ENCODE measurements at regions not wholly inside any gene's neighbourhood (a gene's known extent, or its start where the extent isn't known, plus 50 kb on each side); places are given as distances from the start of the nearest gene placed in this dataset.

DNA sequence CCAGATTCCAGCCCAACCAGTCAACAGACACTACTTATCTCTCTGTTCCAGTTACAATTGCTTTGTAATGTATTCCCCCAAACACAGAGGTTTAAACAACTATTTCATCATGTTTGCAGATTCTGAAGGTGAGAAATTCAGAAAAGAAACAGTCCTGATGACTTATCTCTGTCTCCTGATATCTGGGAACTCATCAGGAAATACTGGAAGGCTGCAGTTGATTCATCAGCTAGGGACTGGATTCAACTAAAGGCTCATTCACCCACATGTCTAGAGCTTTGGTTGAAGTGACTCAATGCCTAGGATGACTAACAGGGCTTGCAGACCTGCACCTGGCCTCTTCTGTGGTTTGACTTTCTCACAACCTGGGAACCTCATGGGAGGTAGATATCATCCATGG is 56.6 kb upstream of the GPC6 start:
- Histone ChIP-seq H3K9me3 (ENCODE audit: insufficient read depth, low read depth) (no peaks in the 10 kb centered on the region), H3K4me3 (no peak overlapping the region), H4K20me1 (ENCODE audit: insufficient read depth) (no peaks in the 10 kb centered on the region)

DNA sequence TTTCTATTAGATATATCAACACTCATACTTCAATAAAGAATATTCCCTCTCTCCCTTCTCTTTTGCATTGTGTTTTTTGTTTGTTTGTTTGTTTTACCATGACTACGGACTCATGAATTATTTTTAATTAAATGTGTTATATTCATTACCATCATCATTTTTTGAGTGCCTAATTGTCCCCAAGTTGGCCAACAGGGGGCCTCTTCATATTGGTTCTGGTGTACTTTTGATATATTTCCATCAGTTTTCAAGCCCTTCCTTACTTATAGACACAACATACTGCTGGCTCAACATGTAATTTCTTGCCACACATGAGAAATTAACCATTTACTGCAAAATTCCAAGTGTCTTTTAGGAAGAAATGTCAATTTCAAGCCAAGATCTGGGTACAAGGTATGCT is 54.5 kb upstream of the GPC6 start:
- no TSS peak for BruUV-seq (replicated peaks)
- CTCF ChIA-PET, result no interaction called here
- no peaks in the 10 kb centered on the region for H3K36me3 ChIP-seq (ENCODE audit: low read depth)
- H3K79me2 ChIP-seq (ENCODE audit: low read depth), result no peaks in the 10 kb centered on the region
- H2AFZ ChIP-seq, result no peak overlapping the region
- no peaks in the 10 kb centered on the region for H3K27me3 ChIP-seq (ENCODE audit: insufficient read depth, low read depth)
- no peak overlapping the region for H3K4me2 ChIP-seq
- H3K9me2 ChIP-seq (ENCODE audit: insufficient read depth), result no peaks in the 10 kb centered on the region; the same call in 1 of the 2 replicates
- DNase-seq, result no peak
- POLR2A ChIA-PET (ENCODE audit: unreplicated experiment), result no interaction called here
- TF ChIP-seq, protein P1, sequence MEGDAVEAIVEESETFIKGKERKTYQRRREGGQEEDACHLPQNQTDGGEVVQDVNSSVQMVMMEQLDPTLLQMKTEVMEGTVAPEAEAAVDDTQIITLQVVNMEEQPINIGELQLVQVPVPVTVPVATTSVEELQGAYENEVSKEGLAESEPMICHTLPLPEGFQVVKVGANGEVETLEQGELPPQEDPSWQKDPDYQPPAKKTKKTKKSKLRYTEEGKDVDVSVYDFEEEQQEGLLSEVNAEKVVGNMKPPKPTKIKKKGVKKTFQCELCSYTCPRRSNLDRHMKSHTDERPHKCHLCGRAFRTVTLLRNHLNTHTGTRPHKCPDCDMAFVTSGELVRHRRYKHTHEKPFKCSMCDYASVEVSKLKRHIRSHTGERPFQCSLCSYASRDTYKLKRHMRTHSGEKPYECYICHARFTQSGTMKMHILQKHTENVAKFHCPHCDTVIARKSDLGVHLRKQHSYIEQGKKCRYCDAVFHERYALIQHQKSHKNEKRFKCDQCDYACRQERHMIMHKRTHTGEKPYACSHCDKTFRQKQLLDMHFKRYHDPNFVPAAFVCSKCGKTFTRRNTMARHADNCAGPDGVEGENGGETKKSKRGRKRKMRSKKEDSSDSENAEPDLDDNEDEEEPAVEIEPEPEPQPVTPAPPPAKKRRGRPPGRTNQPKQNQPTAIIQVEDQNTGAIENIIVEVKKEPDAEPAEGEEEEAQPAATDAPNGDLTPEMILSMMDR (conservative IDR thresholded peaks at IDR 0.05), result peak; percentile 44; the same call in 1 of the 2 replicates
- no peak for TF ChIP-seq EZH2 (IDR thresholded peaks at IDR 0.05; ENCODE audit: low read depth)
- H3K9me3 ChIP-seq (ENCODE audit: insufficient read depth, low read depth), result no peaks in the 10 kb centered on the region
- H3F3A ChIP-seq (ENCODE audit: insufficient read depth, low read depth), result no peaks in the 10 kb centered on the region; the same call in 1 of the 2 replicates
- H3K4me3 ChIP-seq, result no peak overlapping the region
- no peaks in the 10 kb centered on the region for H4K20me1 ChIP-seq (ENCODE audit: insufficient read depth)
- intact Hi-C loops (cut with micrococcal nuclease; ENCODE audit: unreplicated experiment), result no loop called here
- no peaks in the 10 kb centered on the region for H3K4me1 ChIP-seq (replicated peaks; ENCODE audit: insufficient read depth)
- no peak overlapping the region for H3K27ac ChIP-seq

More for the DNA sequence above, 56.6 kb upstream of the GPC6 start:
- no peaks in the 10 kb centered on the region; the same call in 1 of the 2 replicates for H3F3A ChIP-seq (ENCODE audit: insufficient read depth, low read depth)
- H3K36me3 ChIP-seq (ENCODE audit: low read depth), result no peaks in the 10 kb centered on the region
- no TSS peak for BruUV-seq (replicated peaks)
- H3K27me3 ChIP-seq (ENCODE audit: insufficient read depth, low read depth), result no peaks in the 10 kb centered on the region
- H3K4me2 ChIP-seq, result no peak overlapping the region
- intact Hi-C loops (cut with micrococcal nuclease; ENCODE audit: unreplicated experiment), result no loop called here
- no peak overlapping the region; the same call in 1 of the 2 replicates for H2AFZ ChIP-seq
- no peaks in the 10 kb centered on the region for H3K79me2 ChIP-seq (ENCODE audit: low read depth)
- H3K4me1 ChIP-seq (replicated peaks; ENCODE audit: insufficient read depth), result no peaks in the 10 kb centered on the region
- 0 out of 2 replicates have a peak overlapping the region, but pooled peaks have one; percentile 12 for H3K27ac ChIP-seq
- TF ChIP-seq, protein P1 (conservative IDR thresholded peaks at IDR 0.05), result no peak
- no peak for TF ChIP-seq EZH2 (IDR thresholded peaks at IDR 0.05; ENCODE audit: low read depth)
- H3K9me2 ChIP-seq (ENCODE audit: insufficient read depth), result no peaks in the 10 kb centered on the region; the same call in 1 of the 2 replicates
- DNase-seq, result peak in 1 of 2 experiments; percentile 59
- ChIA-PET POLR2A (ENCODE audit: unreplicated experiment) (no interaction called here), CTCF (no interaction called here)

DNA sequence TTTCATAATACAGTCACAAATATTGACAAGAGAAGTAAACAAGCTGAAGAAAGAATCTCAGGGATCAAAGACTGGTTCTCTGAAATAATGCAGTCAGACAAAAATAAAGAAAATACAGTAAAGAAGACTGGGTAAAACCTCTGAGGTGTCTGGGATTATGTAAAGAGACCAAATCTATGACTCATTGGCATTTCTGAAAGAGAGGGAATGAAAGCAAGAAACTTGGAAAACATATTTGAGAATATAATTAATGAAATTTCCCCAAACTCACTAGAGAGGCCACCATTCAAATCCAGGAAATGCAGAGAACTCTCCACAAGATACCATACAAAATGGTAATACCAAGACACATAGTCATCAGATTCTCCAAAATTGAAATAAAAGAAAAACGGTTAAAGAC is 53.0 kb upstream of the GPC6 start:
- POLR2A ChIA-PET (ENCODE audit: unreplicated experiment), result no interaction called here
- TF ChIP-seq, protein P1 (conservative IDR thresholded peaks at IDR 0.05), result no peak
- TF ChIP-seq EZH2 (IDR thresholded peaks at IDR 0.05; ENCODE audit: low read depth), result no peak
- H3K4me1 ChIP-seq (replicated peaks; ENCODE audit: insufficient read depth), result no peaks in the 10 kb centered on the region

More for the DNA sequence above, 53.0 kb upstream of the GPC6 start:
- Histone ChIP-seq H3K27ac (no peak overlapping the region), H3K36me3 (ENCODE audit: low read depth) (no peaks in the 10 kb centered on the region), H3K4me3 (no peak overlapping the region), H3F3A (ENCODE audit: insufficient read depth, low read depth) (no peaks in the 10 kb centered on the region; the same call in 1 of the 2 replicates), H3K27me3 (ENCODE audit: insufficient read depth, low read depth) (no peaks in the 10 kb centered on the region), H3K79me2 (ENCODE audit: low read depth) (no peaks in the 10 kb centered on the region), H2AFZ (no peak overlapping the region), H3K9me2 (ENCODE audit: insufficient read depth) (no peaks in the 10 kb centered on the region), H3K9me3 (ENCODE audit: insufficient read depth, low read depth) (no peaks in the 10 kb centered on the region), H4K20me1 (ENCODE audit: insufficient read depth) (no peaks in the 10 kb centered on the region), H3K4me2 (no peak overlapping the region)
- intact Hi-C loops (cut with micrococcal nuclease; ENCODE audit: unreplicated experiment), result no loop called here
- BruUV-seq (replicated peaks), result no TSS peak
- DNase-seq, result no peak
- CTCF ChIA-PET, result no interaction called here
